ENCODE measurements at regions not wholly inside any gene's neighbourhood (a gene's known extent, or its start where the extent isn't known, plus 50 kb on each side); places are given as distances from the start of the nearest gene placed in this dataset.

DNA sequence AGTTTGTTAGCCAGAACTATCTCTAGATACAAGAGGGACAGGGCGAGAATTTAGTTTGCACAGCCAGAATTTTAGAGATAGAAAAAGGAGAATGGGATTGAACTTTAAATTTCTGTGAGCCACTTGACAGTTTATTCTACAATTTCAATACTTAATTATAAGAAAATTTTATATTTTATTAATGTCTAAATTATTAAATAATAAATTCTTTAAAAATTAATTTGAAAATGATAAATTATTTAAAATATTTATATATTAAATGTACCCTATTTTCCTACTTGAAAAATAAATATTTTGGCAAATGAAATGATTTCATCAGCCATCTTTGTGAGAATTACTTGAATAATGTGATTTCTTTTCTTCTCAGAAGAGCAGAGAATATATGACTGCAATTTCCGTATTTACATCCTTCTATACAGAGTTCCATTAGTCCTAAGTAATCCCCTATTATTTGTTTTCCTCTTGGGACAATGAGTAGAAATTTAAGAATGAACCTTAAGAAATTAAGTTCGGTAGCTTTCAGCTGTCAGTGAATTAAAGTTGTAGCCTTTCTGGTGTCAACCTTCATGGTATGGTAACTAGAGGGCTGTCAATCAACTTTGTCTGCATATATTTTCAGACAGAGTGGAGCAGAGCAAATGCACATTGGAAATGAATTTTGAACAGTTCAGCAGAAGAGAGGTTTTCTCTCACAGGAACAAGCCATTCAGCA, 763.9 kb downstream of the PCDH18 start:
- CTCF ChIA-PET: no interaction called here

DNA sequence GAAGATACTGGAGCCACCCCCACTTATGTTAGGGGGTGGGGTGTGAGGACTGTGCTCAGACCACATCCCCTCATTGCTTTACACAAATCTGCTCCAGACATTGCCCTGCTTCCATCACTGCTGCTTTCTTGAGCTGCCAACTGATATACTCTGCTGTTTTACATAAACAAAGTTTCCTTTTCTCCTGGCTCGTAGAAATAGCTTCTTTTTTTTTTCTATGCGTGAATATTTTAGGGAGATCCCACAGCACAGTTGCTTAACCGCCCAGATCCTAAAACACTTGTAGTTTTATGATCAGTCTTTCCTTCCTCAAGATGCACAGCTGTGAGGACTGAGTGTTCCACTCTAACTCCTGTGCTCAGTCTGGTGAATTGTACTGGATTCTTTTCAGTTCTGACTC, 768.4 kb downstream of the PCDH18 start:
- no peaks in the 10 kb centered on the region for H3K36me3 Mint-ChIP-seq (ENCODE audit: low read depth)
- no peaks in the 10 kb centered on the region for H3K4me1 Mint-ChIP-seq (ENCODE audit: low read depth)
- CTCF ChIA-PET: no interaction called here
- intact Hi-C loops (cut with micrococcal nuclease): no loop called here
- H3K27me3 Mint-ChIP-seq (ENCODE audit: low read depth): no peaks in the 10 kb centered on the region
- H3K4me3 Mint-ChIP-seq: no peak overlapping the region
- no peak overlapping the region for H3K27ac Mint-ChIP-seq
- H3K9me3 Mint-ChIP-seq: no peaks in the 10 kb centered on the region
- no peak for DNase-seq

More for the DNA sequence above, 763.9 kb downstream of the PCDH18 start:
- Mint-ChIP-seq H3K36me3 (ENCODE audit: low read depth) (no peaks in the 10 kb centered on the region), H3K4me1 (ENCODE audit: low read depth) (no peaks in the 10 kb centered on the region), H3K27me3 (ENCODE audit: low read depth) (no peaks in the 10 kb centered on the region), H3K4me3 (no peak overlapping the region), H3K9me3 (no peaks in the 10 kb centered on the region), H3K27ac (no peak overlapping the region)
- intact Hi-C loops (cut with micrococcal nuclease): no loop called here
- no peak for DNase-seq

DNA sequence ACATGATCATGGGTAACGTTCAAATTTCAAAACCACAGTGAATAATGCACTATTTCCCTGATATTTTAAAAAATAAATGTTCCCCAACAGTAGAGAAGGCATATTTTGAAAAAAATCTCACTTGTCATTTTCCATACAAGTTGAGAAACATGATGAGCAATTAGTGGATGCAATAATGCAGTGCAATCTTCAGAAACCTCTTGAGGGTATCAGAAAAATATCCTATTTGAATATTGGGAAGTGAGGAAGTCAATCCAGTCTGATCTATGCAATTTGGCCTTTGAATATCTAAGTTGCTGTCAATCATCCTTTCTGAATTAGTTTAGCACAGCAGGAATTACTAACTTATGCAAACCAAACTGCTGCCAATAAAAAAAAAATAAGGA, 776.8 kb downstream of the PCDH18 start:
- no peaks in the 10 kb centered on the region for H3K9me3 Mint-ChIP-seq
- H3K27ac Mint-ChIP-seq: no peak overlapping the region
- no peaks in the 10 kb centered on the region for H3K4me1 Mint-ChIP-seq (ENCODE audit: low read depth)
- H3K27me3 Mint-ChIP-seq (ENCODE audit: low read depth): no peaks in the 10 kb centered on the region
- intact Hi-C loops (cut with micrococcal nuclease): no loop called here
- H3K36me3 Mint-ChIP-seq (ENCODE audit: low read depth): no peaks in the 10 kb centered on the region
- CTCF ChIA-PET: interaction anchor here (0.7 kb wide), 1 partner anchor 174 kb away, joined by 4 read pairs; no protein-coding TSS in a partner anchor
- DNase-seq: no peak
- H3K4me3 Mint-ChIP-seq: no peak overlapping the region

DNA sequence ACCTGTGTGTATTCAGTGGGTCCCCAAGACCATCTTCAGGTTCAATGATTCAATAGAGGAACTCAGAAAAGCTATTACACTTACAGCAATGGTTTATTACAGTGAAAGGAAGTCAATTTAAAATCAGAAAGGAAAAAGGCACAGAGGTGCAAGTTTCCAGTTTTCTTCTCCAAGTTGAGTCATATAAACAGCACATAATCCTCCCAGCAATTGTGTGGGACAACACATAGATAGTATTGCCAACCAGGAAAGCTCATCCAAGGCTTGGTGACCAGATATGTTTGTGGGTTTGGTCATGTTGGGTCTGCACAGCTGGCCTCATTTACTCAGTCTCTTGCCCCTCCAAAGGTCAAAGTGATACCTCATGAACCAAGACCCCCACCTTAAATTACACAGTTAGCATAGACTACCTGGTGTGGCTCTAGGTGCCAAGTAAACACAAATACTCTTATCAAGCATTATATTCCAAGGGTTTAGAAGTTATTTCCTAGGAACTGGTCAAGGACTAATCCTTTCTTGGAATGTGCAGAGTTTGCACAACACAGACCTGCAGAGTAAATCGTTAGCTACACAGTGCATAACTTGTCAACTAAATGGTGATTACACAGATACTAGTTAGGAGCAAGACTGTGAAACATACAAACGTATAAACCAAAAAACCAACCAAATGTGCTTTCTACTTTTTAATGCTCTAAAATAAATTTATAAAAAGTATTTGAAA, 777.3 kb downstream of the PCDH18 start:
- CTCF ChIA-PET: no interaction called here
- H3K27ac Mint-ChIP-seq: no peak overlapping the region
- no peak for DNase-seq
- H3K27me3 Mint-ChIP-seq (ENCODE audit: low read depth): no peaks in the 10 kb centered on the region
- no peaks in the 10 kb centered on the region for H3K4me1 Mint-ChIP-seq (ENCODE audit: low read depth)
- H3K9me3 Mint-ChIP-seq: no peaks in the 10 kb centered on the region
- intact Hi-C loops (cut with micrococcal nuclease): no loop called here
- no peak overlapping the region for H3K4me3 Mint-ChIP-seq
- H3K36me3 Mint-ChIP-seq (ENCODE audit: low read depth): no peaks in the 10 kb centered on the region

DNA sequence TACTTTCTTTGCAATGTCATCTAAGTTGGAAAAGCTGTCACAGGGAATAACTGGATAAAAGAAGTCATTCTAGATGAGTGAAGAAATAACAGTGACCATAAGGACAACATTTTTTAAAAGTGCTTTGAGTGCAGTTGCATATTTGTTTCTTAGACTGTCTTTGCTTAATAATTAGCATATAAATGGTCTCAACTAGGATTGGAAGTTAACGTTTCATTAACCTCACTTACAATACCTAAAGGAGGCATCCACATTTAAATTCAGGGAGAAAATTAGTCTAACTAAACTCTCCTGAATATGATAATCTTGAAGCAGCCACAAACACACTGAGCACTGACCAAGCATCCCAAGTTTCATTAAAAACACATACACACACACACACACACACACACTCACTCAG, 780.7 kb downstream of the PCDH18 start:
- Mint-ChIP-seq H3K27ac (no peak overlapping the region), H3K27me3 (ENCODE audit: low read depth) (no peaks in the 10 kb centered on the region), H3K36me3 (ENCODE audit: low read depth) (no peaks in the 10 kb centered on the region), H3K4me1 (ENCODE audit: low read depth) (no peaks in the 10 kb centered on the region), H3K4me3 (no peak overlapping the region), H3K9me3 (no peaks in the 10 kb centered on the region)
- CTCF ChIA-PET: no interaction called here
- intact Hi-C loops (cut with micrococcal nuclease): no loop called here
- no peak for DNase-seq

DNA sequence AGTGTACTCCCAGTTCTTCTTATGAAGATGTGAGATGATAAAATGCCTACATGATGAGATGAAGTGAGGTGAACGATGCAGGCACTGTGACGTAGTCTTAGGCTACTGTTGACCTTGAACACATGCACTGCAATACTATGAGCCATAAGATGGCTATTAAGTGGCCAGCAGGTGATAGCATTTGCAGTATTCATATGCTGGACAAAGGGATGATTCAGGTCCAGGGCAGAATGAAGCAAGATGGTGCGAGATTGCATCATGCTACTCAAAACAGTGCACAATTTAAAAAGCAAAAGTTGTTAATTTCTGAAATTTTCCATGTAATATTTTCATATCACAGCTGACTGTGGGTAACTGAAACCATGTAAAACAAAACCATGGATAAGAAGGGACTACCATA, 781.4 kb downstream of the PCDH18 start:
- H3K27ac Mint-ChIP-seq: no peak overlapping the region
- no peaks in the 10 kb centered on the region for H3K9me3 Mint-ChIP-seq
- no peaks in the 10 kb centered on the region for H3K36me3 Mint-ChIP-seq (ENCODE audit: low read depth)
- CTCF ChIA-PET: no interaction called here
- intact Hi-C loops (cut with micrococcal nuclease): no loop called here
- no peaks in the 10 kb centered on the region for H3K27me3 Mint-ChIP-seq (ENCODE audit: low read depth)
- DNase-seq: no peak
- H3K4me1 Mint-ChIP-seq (ENCODE audit: low read depth): no peaks in the 10 kb centered on the region
- no peak overlapping the region for H3K4me3 Mint-ChIP-seq

DNA sequence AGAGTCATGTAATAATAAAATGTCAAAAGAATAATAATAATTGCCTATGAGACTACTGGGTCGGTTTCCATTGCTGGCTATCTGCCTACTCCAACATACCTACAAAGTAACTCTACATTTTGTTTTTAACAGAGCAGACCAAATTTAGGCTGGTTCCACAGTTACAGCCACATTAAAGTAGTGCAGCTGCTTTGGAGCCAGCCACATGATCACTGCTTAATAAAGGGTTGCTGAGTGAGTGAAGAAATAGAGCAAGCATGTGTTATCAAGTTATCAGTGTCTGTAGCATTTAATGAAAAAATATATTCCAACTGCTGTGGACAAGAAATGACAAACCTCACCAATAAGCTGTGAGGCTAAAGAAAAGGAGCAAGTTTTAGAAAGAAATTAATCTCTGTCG, 782.3 kb downstream of the PCDH18 start:
- Mint-ChIP-seq H3K4me1 (ENCODE audit: low read depth) (no peaks in the 10 kb centered on the region), H3K9me3 (no peaks in the 10 kb centered on the region), H3K36me3 (ENCODE audit: low read depth) (no peaks in the 10 kb centered on the region), H3K4me3 (no peak overlapping the region), H3K27ac (no peak overlapping the region), H3K27me3 (ENCODE audit: low read depth) (no peaks in the 10 kb centered on the region)
- intact Hi-C loops (cut with micrococcal nuclease): no loop called here
- CTCF ChIA-PET: no interaction called here
- DNase-seq: no peak

DNA sequence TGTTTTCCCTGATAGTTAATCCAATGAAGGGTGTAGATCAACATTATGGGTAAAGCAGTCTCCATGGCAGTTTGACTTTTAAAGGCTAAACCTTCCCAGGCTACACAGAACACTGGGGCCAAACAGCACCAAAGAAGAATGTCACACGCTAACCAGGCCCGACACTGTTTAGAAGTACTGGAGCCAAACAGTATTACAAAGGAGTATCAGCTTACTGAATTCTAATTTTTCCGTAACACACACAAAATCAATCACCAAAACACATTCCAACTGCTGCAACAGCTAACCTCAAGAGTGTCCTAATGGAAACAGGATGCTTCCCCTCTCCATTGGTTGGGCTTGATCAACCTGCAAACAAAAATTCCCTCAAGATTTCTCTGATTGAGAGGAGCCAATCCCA, 783.5 kb downstream of the PCDH18 start:
- Mint-ChIP-seq H3K4me1 (ENCODE audit: low read depth) (no peaks in the 10 kb centered on the region), H3K4me3 (no peak overlapping the region)

DNA sequence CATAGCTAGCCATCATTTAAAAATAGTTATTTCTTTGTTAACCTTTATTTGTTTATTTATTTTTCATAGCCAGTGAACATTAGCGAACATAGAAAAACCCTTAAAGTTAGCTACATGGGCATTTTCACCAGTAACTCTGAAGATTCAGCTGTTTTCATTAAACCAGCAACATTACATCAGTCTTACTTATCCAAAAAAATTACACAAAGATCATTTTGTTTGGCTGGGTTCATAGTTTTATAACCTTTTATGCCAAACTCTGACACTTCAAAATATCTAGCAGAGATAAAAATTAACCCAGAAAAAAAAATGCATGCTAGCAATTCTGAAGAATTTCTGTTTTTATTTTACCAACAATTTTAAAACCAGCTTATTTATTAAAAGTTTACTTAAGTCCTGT, 784.1 kb downstream of the PCDH18 start:
- H3K9me3 Mint-ChIP-seq: peaks cover under 1% of the 10 kb centered on the region
- no peaks in the 10 kb centered on the region for H3K36me3 Mint-ChIP-seq (ENCODE audit: low read depth)
- no peaks in the 10 kb centered on the region for H3K4me1 Mint-ChIP-seq (ENCODE audit: low read depth)
- CTCF ChIA-PET: no interaction called here
- H3K4me3 Mint-ChIP-seq: no peak overlapping the region
- intact Hi-C loops (cut with micrococcal nuclease): no loop called here
- no peak for DNase-seq
- no peaks in the 10 kb centered on the region for H3K27me3 Mint-ChIP-seq (ENCODE audit: low read depth)
- no peak overlapping the region for H3K27ac Mint-ChIP-seq

More for the DNA sequence above, 783.5 kb downstream of the PCDH18 start:
- no peak overlapping the region for H3K27ac Mint-ChIP-seq
- H3K27me3 Mint-ChIP-seq (ENCODE audit: low read depth): no peaks in the 10 kb centered on the region
- H3K36me3 Mint-ChIP-seq (ENCODE audit: low read depth): no peaks in the 10 kb centered on the region
- no peak for DNase-seq
- intact Hi-C loops (cut with micrococcal nuclease): no loop called here
- H3K9me3 Mint-ChIP-seq: no peaks in the 10 kb centered on the region
- CTCF ChIA-PET: no interaction called here

DNA sequence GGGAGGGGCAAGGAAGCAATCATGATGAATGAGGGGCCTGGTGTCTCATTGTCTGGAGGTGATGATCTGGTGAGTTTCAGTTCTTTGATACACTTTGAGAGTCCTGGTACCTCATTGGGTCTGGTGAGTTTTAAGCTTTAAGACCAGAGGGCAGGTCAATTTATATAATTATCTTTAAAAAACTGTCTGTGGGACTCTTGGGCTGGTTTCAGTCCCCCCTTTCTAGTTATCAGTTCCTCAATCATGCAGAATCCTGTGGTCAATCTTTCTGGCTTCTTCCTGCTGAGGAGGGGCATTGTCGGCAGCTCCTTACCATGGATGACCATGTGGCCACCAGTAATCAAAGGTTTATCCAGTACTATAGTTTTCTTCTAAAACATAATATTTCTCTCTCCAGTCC, 789.1 kb downstream of the PCDH18 start:
- Mint-ChIP-seq H3K4me3 (no peak overlapping the region), H3K27ac (no peak overlapping the region), H3K27me3 (ENCODE audit: low read depth) (no peaks in the 10 kb centered on the region), H3K4me1 (ENCODE audit: low read depth) (no peaks in the 10 kb centered on the region), H3K9me3 (peaks cover 3% of the 10 kb centered on the region), H3K36me3 (ENCODE audit: low read depth) (no peaks in the 10 kb centered on the region)
- intact Hi-C loops (cut with micrococcal nuclease): no loop called here
- CTCF ChIA-PET: no interaction called here
- DNase-seq: no peak

DNA sequence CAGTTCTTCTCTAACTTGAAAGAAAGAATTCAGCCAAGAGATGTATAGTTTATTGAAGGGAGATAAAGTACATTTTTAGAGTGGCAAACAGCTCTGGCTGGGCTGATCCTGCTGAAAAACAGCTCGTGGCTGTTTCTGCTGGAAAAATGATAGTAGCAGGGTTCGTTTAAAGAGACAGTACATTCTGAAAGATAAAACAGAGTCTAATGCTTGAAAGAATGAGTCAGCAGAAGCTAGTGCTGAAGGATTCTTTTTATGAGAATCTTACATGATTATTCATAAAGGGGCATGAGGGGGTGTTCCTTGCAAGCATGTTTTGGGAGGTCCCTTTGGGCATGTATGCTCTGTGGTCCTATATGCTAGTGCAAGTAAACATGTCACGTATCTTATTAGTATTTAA, 790.0 kb downstream of the PCDH18 start:
- Mint-ChIP-seq H3K27me3 (ENCODE audit: low read depth) (no peaks in the 10 kb centered on the region), H3K27ac (no peak overlapping the region), H3K9me3 (peaks cover 3% of the 10 kb centered on the region), H3K4me3 (no peak overlapping the region), H3K36me3 (ENCODE audit: low read depth) (no peaks in the 10 kb centered on the region), H3K4me1 (ENCODE audit: low read depth) (no peaks in the 10 kb centered on the region)
- intact Hi-C loops (cut with micrococcal nuclease): no loop called here
- DNase-seq: no peak
- CTCF ChIA-PET: no interaction called here

DNA sequence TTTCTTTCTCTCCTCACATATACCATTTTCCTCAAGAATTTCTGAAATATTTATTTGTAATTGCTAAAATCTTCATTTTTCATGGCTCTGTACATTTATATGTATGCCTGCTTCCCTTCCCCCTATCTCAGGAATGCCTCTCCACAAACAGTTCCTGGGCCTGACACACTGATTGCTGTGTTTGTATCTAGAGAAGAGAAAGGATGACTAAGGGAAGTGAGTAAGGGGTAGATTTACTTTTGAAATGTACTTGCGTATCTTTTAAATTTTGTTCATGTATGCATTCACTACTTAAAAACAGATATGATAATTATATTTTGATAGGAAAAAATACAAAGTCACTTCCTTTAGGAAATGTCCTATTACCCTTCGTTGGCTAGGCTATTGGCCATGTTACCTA, 790.8 kb downstream of the PCDH18 start:
- CTCF ChIA-PET: no interaction called here

DNA sequence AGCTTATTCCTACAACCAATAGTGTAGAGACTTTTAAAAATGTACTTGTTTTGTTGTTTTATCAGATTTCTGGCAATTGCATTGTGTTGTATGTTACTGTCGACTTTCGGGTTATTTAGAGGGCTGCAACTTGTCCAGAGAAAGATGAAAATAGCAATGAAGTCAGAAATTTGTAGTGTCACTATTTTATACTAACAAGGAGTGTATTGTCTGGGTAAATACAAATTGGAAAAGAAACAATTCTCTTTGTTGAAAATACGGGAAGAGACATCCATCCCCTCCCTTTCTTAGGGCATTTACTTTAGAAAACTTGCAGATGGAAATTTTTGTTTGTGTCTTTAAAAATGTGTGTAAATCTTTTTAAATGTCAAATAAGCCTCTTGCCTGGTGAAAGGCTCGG, 792.0 kb downstream of the PCDH18 start:
- intact Hi-C loops (cut with micrococcal nuclease): no loop called here
- Mint-ChIP-seq H3K4me3 (no peak overlapping the region), H3K27me3 (ENCODE audit: low read depth) (no peaks in the 10 kb centered on the region), H3K9me3 (peaks cover 3% of the 10 kb centered on the region), H3K36me3 (ENCODE audit: low read depth) (no peaks in the 10 kb centered on the region), H3K4me1 (ENCODE audit: low read depth) (no peaks in the 10 kb centered on the region), H3K27ac (no peak overlapping the region)
- CTCF ChIA-PET: no interaction called here
- DNase-seq: no peak

More for the DNA sequence above, 790.8 kb downstream of the PCDH18 start:
- no peaks in the 10 kb centered on the region for H3K27me3 Mint-ChIP-seq (ENCODE audit: low read depth)
- peaks cover 3% of the 10 kb centered on the region for H3K9me3 Mint-ChIP-seq
- no peak for DNase-seq
- no peak overlapping the region for H3K27ac Mint-ChIP-seq
- no peak overlapping the region for H3K4me3 Mint-ChIP-seq
- intact Hi-C loops (cut with micrococcal nuclease): no loop called here
- H3K4me1 Mint-ChIP-seq (ENCODE audit: low read depth): no peaks in the 10 kb centered on the region
- no peaks in the 10 kb centered on the region for H3K36me3 Mint-ChIP-seq (ENCODE audit: low read depth)
